NCI-H446 (cell line): ENCODE measurements at regions not wholly inside any gene's neighbourhood (a gene's known extent, or its start where the extent isn't known, plus 50 kb on each side); places are given as distances from the start of the nearest gene placed in this dataset.

Experiments
- DNase-seq, 2 experiments: peaks; one replicate each; lab custom pipeline; 2025; lab: John Stamatoyannopoulos, UW

DNA sequence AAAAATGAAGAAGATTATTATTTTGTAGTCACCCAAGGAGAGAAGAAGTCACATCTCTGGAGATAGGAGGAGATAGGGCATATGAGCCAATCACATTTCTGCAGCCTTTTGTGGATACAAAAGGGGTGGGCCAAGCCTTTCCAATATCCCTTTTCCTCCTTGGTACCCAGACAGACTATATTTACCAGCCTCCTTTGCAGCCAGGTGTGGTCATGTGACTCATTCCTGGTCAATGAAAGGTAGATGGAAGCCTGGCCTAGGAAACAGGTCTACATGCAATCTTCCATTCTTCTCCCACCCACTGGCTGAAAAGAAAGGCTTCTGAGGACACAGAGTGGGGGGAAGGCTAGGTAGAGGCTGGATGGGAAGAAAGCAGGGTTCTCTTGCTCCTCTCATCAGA, 58.1 kb upstream of the ERG start:
- no peak for DNase-seq

DNA sequence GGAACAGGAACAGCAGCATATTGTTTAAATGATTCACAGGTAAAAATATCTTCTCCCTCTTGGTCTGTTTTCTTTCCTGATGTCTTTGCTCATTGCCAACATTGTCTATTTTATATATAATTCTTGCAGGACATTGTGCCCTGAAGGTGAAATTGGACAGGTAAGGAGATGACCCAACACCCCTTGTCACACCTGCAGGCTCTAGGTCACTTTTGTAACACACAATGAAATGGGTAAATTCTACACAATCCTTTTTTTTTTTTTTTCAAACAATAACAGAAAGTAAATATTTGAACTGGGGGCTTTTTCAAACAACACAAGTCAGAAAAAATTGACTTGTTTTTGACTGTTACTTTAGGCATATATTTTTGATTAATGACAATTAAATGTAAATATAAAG, 62.9 kb upstream of the ERG start:
- no peak for DNase-seq

- DNase-seq: no peak
Measured at GRCh38 chr21:38561613-38562581, 63.6 kb upstream of the ERG start.

DNA sequence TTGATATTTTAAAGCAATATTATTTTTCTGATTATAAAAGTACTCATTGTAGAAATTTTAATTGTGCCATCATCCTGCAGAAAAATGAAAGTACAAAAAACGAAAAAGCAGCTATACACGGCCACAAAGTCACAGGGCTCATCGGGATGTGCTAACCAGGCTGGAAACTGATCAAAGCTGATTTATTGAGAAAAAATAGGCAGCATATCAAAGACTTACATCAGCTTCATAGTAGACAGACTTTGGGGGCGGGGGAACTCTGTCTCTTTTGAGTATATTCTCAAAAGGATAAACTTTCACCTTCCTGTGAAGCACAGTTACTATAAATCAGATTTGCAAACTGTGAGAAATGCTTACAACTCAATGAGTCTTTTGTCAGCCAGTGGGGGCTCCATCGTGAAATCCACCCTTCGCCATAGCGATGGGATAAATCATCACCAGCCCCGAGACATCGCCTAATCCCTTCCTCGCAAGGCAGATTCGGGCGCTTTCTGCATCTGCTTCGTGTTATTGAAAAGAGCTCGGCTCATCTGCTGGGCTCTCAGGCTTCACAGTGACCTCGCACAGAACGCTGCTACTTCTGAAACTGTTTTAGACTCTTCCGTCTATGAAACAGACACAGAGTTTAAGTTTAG, 69.2 kb upstream of the ERG start:
- DNase-seq: no peak

DNA sequence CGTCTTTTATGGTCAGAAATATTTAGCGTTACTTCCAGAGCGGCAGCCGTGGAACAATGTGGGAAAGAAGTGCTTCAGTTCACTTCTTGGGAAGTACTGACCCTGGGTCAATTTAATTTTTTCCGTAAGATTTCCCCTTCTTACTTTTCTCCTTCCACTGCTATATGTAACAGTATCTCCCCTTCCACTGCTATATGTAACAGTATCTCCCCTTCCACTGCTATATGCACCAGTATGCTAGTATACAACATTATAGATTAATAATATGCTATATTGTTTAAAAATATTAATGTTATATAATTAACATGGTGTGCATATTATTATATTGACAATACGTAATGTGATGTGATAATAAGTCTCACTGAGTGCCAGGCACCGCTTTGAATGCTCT, 69.7 kb upstream of the ERG start:
- DNase-seq: no peak

GRCh38 chr21:38569733-38570132, 71.5 kb upstream of the ERG start:
- DNase-seq: no peak

- no peak for DNase-seq
Measured at GRCh38 chr21:38570596-38570995, 72.3 kb upstream of the ERG start.

- DNase-seq: no peak
Measured at GRCh38 chr21:38574895-38575575, 76.8 kb upstream of the ERG start.

DNA sequence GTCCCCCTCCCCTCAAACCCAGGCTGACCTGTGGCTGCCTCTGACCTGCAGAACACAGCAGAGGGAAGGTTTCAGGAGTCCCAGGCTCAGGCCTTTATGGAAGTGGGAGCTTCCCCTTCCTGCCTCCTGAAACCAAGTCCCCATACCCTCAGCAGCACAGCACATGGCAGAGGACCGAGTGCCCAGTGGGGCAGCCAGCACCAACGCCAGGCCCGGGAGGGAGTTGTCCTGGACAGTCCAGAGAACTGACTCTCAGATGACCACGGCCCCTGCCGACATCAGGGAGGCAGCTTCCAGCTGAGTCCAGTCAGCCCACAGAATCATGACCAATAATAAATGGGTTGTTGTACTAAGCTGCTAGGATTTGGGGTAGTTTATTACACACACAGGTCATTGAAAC, 79.6 kb upstream of the ERG start:
- no peak for DNase-seq

DNA sequence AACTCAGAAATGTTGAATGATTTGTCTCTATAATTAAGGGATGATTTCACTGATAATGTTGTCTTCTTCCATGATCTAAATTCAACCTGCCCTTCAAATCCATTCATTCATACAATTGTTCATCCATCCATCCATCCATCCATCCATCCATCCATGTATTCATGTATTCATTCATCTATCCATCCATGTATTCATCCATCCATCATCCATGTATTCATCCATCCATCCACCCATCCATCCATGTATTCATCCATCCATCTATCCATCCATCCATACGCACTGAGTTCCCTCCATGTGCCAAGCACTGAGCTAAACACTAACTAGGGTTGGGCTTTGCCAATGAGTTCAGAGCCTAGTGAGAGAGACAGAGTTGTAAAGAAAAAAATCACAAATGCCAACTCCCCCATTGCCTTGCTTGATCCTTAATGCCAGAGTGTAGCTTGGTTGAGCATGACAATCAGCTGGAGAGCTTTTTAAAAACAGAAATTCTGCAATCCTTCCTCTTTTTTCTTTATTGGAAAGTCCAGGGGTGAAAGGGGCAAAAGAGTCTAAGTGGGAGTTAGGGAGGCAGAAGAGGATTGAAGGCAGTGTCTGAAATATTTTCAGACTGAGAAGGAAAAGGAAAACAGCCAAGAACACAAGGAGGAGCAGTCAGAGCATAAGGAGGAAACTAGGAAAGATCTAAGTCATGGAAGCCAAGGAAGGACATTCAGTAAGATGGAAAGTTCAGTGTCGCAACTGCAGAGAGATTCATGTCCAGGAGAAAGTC, 92.4 kb upstream of the ERG start:
- DNase-seq: no peak

GRCh38 chr21:38591218-38591537, 92.9 kb upstream of the ERG start:
- no peak for DNase-seq

DNA sequence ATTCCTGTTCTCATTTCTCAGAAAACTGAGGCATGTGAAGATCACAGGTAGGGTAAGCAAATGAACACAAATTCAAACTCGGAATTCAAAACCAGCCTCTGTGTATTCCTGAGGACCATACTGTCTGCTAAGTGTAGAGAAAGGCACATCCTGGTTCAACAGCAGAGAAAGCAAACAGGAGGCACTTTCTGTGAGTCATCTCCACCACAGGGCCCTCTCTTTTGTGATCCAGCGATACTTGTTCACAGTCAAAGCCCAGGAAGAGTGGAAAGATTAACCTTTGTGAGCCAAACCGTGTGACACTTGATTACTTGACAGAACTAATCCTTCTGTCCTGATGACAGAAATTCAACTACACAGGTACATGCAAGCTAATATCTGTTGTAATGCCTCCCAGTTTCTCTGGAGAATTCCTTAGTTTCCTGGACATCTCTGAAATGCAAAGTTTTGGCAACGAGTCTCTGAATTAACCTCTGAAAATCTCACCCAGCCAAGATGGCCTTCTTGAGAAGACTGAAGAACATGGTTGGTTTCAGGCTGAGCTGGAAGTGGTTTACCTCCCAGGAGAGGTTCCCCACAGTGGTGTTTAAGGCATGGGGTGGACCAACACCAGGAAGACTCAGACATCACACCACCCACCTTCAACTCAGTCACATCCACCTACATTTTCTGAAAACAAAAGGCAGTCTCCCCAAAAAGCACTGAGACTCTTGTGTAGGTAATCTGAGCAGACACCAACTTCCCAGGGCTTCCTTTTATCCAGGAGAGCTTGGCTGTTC, 98.2 kb upstream of the ERG start:
- DNase-seq: no peak

GRCh38 chr21:38597421-38597820, 99.1 kb upstream of the ERG start:
- DNase-seq: no peak

GRCh38 chr21:38598413-38598812, 100.1 kb upstream of the ERG start:
- no peak for DNase-seq

- DNase-seq: no peak
Measured at GRCh38 chr21:38599381-38599975, 101.2 kb upstream of the ERG start.

DNA sequence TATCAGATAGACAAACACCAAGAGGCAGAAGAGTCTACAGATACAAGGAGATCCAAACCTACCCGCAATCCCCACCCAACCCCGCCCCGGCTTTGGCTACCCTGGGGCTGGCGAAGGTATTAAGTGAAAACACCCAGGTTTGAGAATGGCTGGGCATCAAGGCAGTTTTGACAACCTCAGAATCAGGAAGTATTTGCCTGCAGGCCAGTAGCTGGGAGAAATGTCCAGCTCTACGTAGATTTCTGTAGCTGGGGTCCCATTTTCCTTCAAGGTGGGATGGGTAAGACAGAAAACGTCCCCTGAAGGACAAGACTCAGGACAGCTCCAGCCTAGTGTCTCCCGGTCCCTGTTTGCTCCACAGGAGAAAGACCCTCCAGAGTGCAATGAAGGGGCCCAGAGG, 101.8 kb upstream of the ERG start:
- no peak for DNase-seq

DNA sequence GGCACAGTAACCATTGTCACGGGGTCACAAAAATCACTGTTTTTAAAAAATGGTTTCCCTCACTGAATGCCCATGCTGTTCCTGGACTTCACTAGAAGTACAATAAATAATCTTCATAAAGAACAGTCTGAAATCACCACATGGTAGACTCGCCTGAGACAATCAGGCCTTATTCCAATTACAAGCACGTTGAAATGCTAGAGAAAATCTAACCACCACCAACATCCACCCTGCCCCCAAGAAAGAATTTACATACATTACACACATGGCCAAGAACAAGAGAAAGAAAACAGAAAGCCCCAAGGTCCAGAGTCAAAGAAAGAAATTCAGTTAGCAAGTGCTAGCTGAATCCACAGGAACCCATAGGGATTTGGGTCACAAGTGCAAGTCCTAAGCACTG, 107.0 kb upstream of the ERG start:
- no peak for DNase-seq

DNA sequence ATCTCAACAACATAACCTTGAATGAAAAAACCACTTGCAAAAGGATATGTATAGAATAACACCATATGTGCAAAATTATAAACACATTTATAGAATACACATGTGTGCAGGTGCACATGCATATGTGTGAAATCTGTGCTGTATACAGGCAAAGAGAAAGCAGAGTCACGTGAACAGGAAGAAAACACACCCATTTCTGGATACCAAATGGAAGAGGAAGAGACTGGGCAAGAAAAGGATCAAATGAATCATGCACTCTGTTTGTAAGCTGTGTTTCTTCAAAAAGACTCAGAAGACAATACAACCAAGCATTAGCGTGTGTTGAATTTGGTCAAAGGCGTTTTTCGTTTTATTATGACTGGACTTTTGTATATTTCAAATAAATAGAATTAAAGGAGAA, 111.3 kb upstream of the ERG start:
- no peak for DNase-seq

- DNase-seq: no peak
Measured at GRCh38 chr21:38610623-38611251, 112.5 kb upstream of the ERG start.

GRCh38 chr21:38611277-38611676, 113.0 kb upstream of the ERG start:
- no peak for DNase-seq

DNA sequence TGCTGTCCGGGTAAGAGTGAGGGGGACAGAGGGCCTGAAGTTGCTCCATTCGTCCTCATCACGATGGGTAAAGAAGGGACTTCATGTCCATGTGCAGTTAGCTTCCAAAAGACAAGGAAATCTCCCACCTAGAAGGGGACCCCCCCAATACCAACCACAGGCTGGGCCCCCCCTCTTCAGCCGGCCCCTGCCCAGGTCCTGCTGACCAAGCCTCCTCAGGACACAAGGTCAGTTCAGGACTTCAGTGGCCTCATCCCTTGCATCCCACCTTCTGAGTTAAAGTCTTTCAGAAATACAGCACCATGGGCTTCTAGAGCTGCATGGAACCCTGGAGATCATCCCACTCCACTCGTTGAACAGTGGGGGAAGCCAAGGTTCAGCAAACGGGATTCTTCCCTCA, 115.4 kb upstream of the ERG start:
- DNase-seq: no peak
